ENCODE measurements at regions not wholly inside any gene's neighbourhood (a gene's known extent, or its start where the extent isn't known, plus 50 kb on each side); places are given as distances from the start of the nearest gene placed in this dataset.

- TF ChIP-seq CTCF (IDR thresholded peaks at IDR 0.05; ENCODE audit: unreplicated experiment), result no peak
- H3K27me3 Mint-ChIP-seq (ENCODE audit: low read depth), result peaks cover 12% of the 10 kb centered on the region
- DNase-seq (ENCODE audit: low spot score in 2 of 2, unreplicated experiment in 2 of 2), result no peak
- H3K36me3 Mint-ChIP-seq, result no peaks in the 10 kb centered on the region
- peak overlapping the region; percentile 1 for H3K27ac Mint-ChIP-seq
- H3K4me3 Mint-ChIP-seq, result no peak overlapping the region
- H3K4me1 Mint-ChIP-seq, result peaks cover 5% of the 10 kb centered on the region
- no peaks in the 10 kb centered on the region for H3K9me3 Mint-ChIP-seq
Observed at GRCh38 chr1:114299331-114299975, 145.8 kb upstream of the SYT6 start.

- no peak for TF ChIP-seq CTCF (IDR thresholded peaks at IDR 0.05; ENCODE audit: unreplicated experiment)
- Mint-ChIP-seq H3K4me3 (no peak overlapping the region), H3K9me3 (no peaks in the 10 kb centered on the region), H3K36me3 (no peaks in the 10 kb centered on the region), H3K27ac (no peak overlapping the region), H3K27me3 (ENCODE audit: low read depth) (peaks cover 12% of the 10 kb centered on the region), H3K4me1 (peaks cover 5% of the 10 kb centered on the region)
- no peak for DNase-seq (ENCODE audit: low spot score in 2 of 2, unreplicated experiment in 2 of 2)
Observed at GRCh38 chr1:114298008-114298407, 144.3 kb upstream of the SYT6 start.

DNA sequence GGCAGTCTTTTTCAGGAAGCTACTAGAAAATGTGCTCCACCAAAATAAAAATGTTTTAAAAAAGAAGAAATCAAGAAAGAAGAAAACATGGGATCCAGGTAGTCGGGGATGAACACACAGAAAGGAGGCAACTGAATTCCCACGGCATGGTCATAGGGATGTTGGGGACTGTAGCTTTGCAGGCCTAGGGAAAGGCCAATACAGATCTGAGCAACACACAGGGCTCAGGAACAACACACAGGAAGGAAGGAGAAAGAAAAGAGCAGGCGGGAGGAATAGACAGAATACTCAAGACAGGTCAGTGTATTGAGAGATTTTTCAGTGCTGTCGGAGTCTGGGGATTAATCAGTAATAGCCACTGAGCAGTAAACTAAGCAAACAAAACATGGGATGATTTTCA is 142.7 kb upstream of the SYT6 start:
- H3K4me1 Mint-ChIP-seq, result peaks cover 5% of the 10 kb centered on the region
- H3K4me3 Mint-ChIP-seq, result no peak overlapping the region
- H3K9me3 Mint-ChIP-seq, result no peaks in the 10 kb centered on the region
- DNase-seq (ENCODE audit: low spot score in 2 of 2, unreplicated experiment in 2 of 2), result no peak
- peaks cover 12% of the 10 kb centered on the region for H3K27me3 Mint-ChIP-seq (ENCODE audit: low read depth)
- no peak overlapping the region for H3K27ac Mint-ChIP-seq
- no peaks in the 10 kb centered on the region for H3K36me3 Mint-ChIP-seq
- TF ChIP-seq CTCF (IDR thresholded peaks at IDR 0.05; ENCODE audit: unreplicated experiment), result no peak

GRCh38 chr1:114295321-114295720 is 141.7 kb upstream of the SYT6 start:
- H3K36me3 Mint-ChIP-seq, result no peaks in the 10 kb centered on the region
- no peaks in the 10 kb centered on the region for H3K9me3 Mint-ChIP-seq
- H3K27ac Mint-ChIP-seq, result no peak overlapping the region
- TF ChIP-seq CTCF (IDR thresholded peaks at IDR 0.05; ENCODE audit: unreplicated experiment), result no peak
- no peak overlapping the region for H3K4me3 Mint-ChIP-seq
- peaks cover 12% of the 10 kb centered on the region for H3K27me3 Mint-ChIP-seq (ENCODE audit: low read depth)
- H3K4me1 Mint-ChIP-seq, result peaks cover 5% of the 10 kb centered on the region
- no peak for DNase-seq (ENCODE audit: low spot score in 2 of 2, unreplicated experiment in 2 of 2)

GRCh38 chr1:114292835-114293234 is 139.2 kb upstream of the SYT6 start:
- Mint-ChIP-seq H3K27me3 (ENCODE audit: low read depth) (peaks cover 2% of the 10 kb centered on the region), H3K27ac (no peak overlapping the region), H3K4me1 (no peaks in the 10 kb centered on the region), H3K9me3 (no peaks in the 10 kb centered on the region), H3K36me3 (no peaks in the 10 kb centered on the region), H3K4me3 (no peak overlapping the region)
- no peak for DNase-seq (ENCODE audit: low spot score in 2 of 2, unreplicated experiment in 2 of 2)
- no peak for TF ChIP-seq CTCF (IDR thresholded peaks at IDR 0.05; ENCODE audit: unreplicated experiment)

- no peak overlapping the region for H3K4me3 Mint-ChIP-seq
- no peak for TF ChIP-seq CTCF (IDR thresholded peaks at IDR 0.05; ENCODE audit: unreplicated experiment)
- H3K36me3 Mint-ChIP-seq, result no peaks in the 10 kb centered on the region
- H3K9me3 Mint-ChIP-seq, result no peaks in the 10 kb centered on the region
- no peak for DNase-seq (ENCODE audit: low spot score in 2 of 2, unreplicated experiment in 2 of 2)
- no peaks in the 10 kb centered on the region for H3K4me1 Mint-ChIP-seq
- H3K27ac Mint-ChIP-seq, result no peak overlapping the region
- H3K27me3 Mint-ChIP-seq (ENCODE audit: low read depth), result peaks cover 1% of the 10 kb centered on the region
Observed at GRCh38 chr1:114292194-114292593, 138.5 kb upstream of the SYT6 start.
